LNCAP (cell line): ENCODE measurements at regions not wholly inside any gene's neighbourhood (a gene's known extent, or its start where the extent isn't known, plus 50 kb on each side); places are given as distances from the start of the nearest gene placed in this dataset.

ENCODE experiments used
- TF ChIP-seq, protein P1 (sequence below): fragments of 450-650 bp; IDR thresholded peaks from 2 replicates; pipeline ENCODE4 v1.5.1; 2017; ENCODE audit warnings: mild to moderate bottlenecking

GRCh38 chr2:118473241-118473640, 374.2 kb downstream of the EN1 start:
- TF ChIP-seq, protein P1, sequence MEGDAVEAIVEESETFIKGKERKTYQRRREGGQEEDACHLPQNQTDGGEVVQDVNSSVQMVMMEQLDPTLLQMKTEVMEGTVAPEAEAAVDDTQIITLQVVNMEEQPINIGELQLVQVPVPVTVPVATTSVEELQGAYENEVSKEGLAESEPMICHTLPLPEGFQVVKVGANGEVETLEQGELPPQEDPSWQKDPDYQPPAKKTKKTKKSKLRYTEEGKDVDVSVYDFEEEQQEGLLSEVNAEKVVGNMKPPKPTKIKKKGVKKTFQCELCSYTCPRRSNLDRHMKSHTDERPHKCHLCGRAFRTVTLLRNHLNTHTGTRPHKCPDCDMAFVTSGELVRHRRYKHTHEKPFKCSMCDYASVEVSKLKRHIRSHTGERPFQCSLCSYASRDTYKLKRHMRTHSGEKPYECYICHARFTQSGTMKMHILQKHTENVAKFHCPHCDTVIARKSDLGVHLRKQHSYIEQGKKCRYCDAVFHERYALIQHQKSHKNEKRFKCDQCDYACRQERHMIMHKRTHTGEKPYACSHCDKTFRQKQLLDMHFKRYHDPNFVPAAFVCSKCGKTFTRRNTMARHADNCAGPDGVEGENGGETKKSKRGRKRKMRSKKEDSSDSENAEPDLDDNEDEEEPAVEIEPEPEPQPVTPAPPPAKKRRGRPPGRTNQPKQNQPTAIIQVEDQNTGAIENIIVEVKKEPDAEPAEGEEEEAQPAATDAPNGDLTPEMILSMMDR: no peak

DNA sequence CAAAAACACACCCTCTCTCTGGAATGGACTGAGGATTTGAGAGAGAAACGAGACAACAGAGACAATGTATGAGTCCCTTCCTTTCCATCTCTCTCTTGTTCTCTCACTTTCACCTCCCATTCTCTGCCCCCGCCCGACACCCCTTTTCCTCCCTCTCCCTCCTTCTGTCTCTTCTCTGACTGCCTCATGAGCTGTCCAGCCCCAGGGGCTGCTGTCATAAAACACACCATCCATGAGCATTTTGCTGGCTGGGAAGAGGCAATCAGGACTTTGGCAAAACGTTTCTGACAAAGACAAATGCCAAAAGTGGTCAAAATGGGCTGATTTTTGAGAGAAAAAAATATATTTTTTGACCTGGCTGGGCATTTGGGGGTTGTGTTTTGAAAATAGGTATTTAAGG, 377.2 kb downstream of the EN1 start:
- TF ChIP-seq, protein P1: no peak

DNA sequence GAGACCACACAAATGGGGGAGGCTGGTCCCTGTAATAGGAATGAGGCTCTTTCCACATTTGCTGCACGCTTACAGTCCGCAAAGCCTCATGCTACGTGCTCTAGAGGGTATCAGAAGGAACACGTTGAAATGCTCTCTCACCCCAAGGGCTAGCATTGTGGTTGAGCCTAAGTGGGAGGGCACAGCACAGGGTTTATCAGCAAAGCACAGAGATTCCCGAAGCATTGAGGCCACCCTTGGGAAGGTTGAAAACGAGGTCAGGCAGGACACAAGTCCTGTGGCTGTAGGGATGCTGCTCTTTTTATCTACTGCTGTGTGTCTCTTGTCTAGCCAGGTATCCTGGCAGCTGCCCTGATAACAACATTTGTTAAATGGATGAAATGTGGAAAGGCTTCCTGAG, 378.3 kb downstream of the EN1 start:
- TF ChIP-seq, protein P1: no peak

GRCh38 chr2:118464546-118465265, 376.4 kb downstream of the INSIG2 start:
- TF ChIP-seq, protein P1: no peak

- TF ChIP-seq, protein P1: no peak
Observed at GRCh38 chr2:118464046-118464445, 375.8 kb downstream of the INSIG2 start.

- TF ChIP-seq, protein P1: no peak
Observed at GRCh38 chr2:118460425-118460824, 372.2 kb downstream of the INSIG2 start.

DNA sequence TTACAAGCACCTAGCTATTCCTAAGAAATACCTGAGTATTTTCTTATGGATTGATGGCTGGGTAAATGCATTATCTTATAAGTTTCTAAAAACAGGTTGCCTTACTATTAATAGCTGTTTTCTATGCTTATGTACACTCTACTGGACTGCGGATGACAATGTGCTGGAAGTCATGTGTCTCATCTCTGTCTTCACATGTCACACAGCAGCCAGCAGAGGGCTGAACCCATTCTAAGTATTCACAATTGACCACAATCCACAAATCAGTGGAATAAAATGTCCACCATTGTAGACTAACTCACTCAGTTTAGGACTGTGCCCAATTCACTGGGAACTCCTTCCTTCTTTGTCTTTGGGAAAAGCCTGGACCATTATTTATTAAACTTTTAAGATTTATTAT, 371.2 kb downstream of the INSIG2 start:
- TF ChIP-seq, protein P1: no peak

GRCh38 chr2:118457951-118458350, 369.7 kb downstream of the INSIG2 start:
- TF ChIP-seq, protein P1: no peak
